ENCODE measurements at regions not wholly inside any gene's neighbourhood (a gene's known extent, or its start where the extent isn't known, plus 50 kb on each side); places are given as distances from the start of the nearest gene placed in this dataset.

- whole genome bisulfite sequencing, 2 donors, result 46 to 72% methylated on average over 3 of the region's 3 CpGs
- peaks cover 30% of the 10 kb centered on the region for H3K4me1 ChIP-seq
- H3K27me3 ChIP-seq, result no peaks in the 10 kb centered on the region
- peak overlapping the region in 1 of 4 donors; percentile 74 for H3K27ac ChIP-seq
- intact Hi-C loops (cut with DNase I), result no loop called here
- ATAC-seq (no peak), DNase-seq (peak; percentile 44 to 77 (median 57))
- TF ChIP-seq POLR2A (IDR thresholded peaks at IDR 0.05) (no peak), CTCF (IDR thresholded peaks at IDR 0.05) (no peak)
- no peaks in the 10 kb centered on the region for H3K9me3 ChIP-seq
- H3K36me3 ChIP-seq (replicated peaks in 1 of 2; ENCODE audit: insufficient read depth in 1 of 2, low read depth in 2 of 2), result no peaks in the 10 kb centered on the region
- no peak overlapping the region for H3K4me3 ChIP-seq
Measured at GRCh38 chr9:615756-616155, 225.7 kb upstream of the DMRT1 start.

DNA sequence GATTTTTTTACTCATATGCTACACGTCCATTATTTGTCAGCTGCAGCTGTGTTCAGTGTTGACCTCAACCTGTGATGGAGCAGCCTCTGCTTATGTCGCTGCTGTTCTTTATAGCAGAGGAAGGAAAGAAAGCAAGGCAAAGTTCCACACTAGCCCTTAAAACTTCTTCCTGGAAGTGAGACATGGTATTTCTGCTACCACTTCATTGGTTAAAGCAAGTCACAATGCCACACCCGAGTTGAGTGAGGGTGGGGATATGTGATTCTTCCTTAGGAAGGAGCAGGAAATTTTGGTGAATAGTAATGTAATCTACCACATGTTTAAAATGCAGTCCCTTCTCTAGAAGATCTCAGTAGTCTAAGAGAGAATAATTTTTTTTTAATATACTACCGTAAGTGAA lies 224.8 kb upstream of the DMRT1 start:
- no peak overlapping the region for H3K27ac ChIP-seq
- H3K4me1 ChIP-seq, result peaks cover 29% of the 10 kb centered on the region
- WGBS, 2 donors, result 67 to 69% methylated on average over 4 of the region's 4 CpGs
- intact Hi-C loops (cut with DNase I), result no loop called here
- no peak for TF ChIP-seq CTCF (IDR thresholded peaks at IDR 0.05)
- TF ChIP-seq POLR2A (IDR thresholded peaks at IDR 0.05), result no peak
- no peak overlapping the region for H3K4me3 ChIP-seq
- DNase-seq (no peak), ATAC-seq (no peak)
- no peaks in the 10 kb centered on the region for H3K36me3 ChIP-seq (replicated peaks in 1 of 2; ENCODE audit: insufficient read depth in 1 of 2, low read depth in 2 of 2)
- H3K9me3 ChIP-seq, result no peaks in the 10 kb centered on the region
- H3K27me3 ChIP-seq, result no peaks in the 10 kb centered on the region

- no peak for ATAC-seq
- H3K4me1 ChIP-seq, result peaks cover 21% of the 10 kb centered on the region
- H3K27ac ChIP-seq, result no peak overlapping the region
- H3K27me3 ChIP-seq, result no peaks in the 10 kb centered on the region
- H3K4me3 ChIP-seq, result no peak overlapping the region
- DNase-seq, result no peak
- TF ChIP-seq POLR2A (IDR thresholded peaks at IDR 0.05) (no peak), CTCF (IDR thresholded peaks at IDR 0.05) (no peak)
- 92 to 93% methylated on average over 7 of the region's 7 CpGs for whole genome bisulfite sequencing, 2 donors
- no peaks in the 10 kb centered on the region for H3K36me3 ChIP-seq (replicated peaks in 1 of 2; ENCODE audit: insufficient read depth in 1 of 2, low read depth in 2 of 2)
- H3K9me3 ChIP-seq, result no peaks in the 10 kb centered on the region
- intact Hi-C loops (cut with DNase I), result no loop called here
Measured at GRCh38 chr9:617445-618085, 223.9 kb upstream of the DMRT1 start.

DNA sequence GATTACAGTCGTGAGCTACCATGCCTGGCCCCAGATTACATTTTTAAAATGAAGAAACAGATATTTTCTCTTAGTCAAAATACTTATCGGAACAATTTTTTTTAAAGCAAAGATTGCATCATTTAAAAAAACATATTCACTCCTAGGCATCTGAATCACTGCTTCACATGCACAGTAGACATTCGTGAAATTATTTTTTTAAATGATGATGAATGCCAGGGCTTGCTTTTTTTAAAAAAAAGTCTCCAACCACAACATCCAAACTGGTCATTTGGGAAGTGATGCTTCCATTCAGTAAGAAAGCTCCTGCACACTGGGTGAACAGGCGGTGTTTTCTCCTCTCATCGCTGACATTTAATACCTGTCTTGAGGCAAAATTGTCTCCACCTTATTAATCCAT lies 223.0 kb upstream of the DMRT1 start:
- Histone ChIP-seq H3K4me3 (no peak overlapping the region), H3K9me3 (no peaks in the 10 kb centered on the region), H3K4me1 (peaks cover 20% of the 10 kb centered on the region), H3K27ac (no peak overlapping the region), H3K27me3 (no peaks in the 10 kb centered on the region), H3K36me3 (replicated peaks in 1 of 2; ENCODE audit: insufficient read depth in 1 of 2, low read depth in 2 of 2) (no peaks in the 10 kb centered on the region)
- ATAC-seq, result no peak
- intact Hi-C loops (cut with DNase I), result no loop called here
- WGBS, 2 donors, result 83 to 86% methylated on average over 5 of the region's 5 CpGs
- TF ChIP-seq CTCF (IDR thresholded peaks at IDR 0.05) (no peak), POLR2A (IDR thresholded peaks at IDR 0.05) (no peak)
- DNase-seq, result no peak

- no peak for ATAC-seq
- intact Hi-C loops (cut with DNase I), result no loop called here
Measured at GRCh38 chr9:621201-621855, 220.2 kb upstream of the DMRT1 start.

More at GRCh38 chr9:621201-621855, 220.2 kb upstream of the DMRT1 start:
- peak overlapping the region in 1 of 4 donors; percentile 1 for H3K27ac ChIP-seq
- H3K4me1 ChIP-seq, result peaks cover 6% of the 10 kb centered on the region
- no peaks in the 10 kb centered on the region for H3K36me3 ChIP-seq (replicated peaks in 1 of 2; ENCODE audit: insufficient read depth in 1 of 2, low read depth in 2 of 2)
- peak in 1 of 4 donors; percentile 32 for DNase-seq
- TF ChIP-seq CTCF (IDR thresholded peaks at IDR 0.05), result no peak
- no peak for TF ChIP-seq POLR2A (IDR thresholded peaks at IDR 0.05)
- H3K4me3 ChIP-seq, result no peak overlapping the region
- no peaks in the 10 kb centered on the region for H3K9me3 ChIP-seq
- 70 to 84% methylated on average over 10 of the region's 10 CpGs for WGBS, 2 donors
- no peaks in the 10 kb centered on the region for H3K27me3 ChIP-seq

Data from body of pancreas (tissue), 4 donors.